ENCODE measurements at regions not wholly inside any gene's neighbourhood (a gene's known extent, or its start where the extent isn't known, plus 50 kb on each side); places are given as distances from the start of the nearest gene placed in this dataset.

DNA sequence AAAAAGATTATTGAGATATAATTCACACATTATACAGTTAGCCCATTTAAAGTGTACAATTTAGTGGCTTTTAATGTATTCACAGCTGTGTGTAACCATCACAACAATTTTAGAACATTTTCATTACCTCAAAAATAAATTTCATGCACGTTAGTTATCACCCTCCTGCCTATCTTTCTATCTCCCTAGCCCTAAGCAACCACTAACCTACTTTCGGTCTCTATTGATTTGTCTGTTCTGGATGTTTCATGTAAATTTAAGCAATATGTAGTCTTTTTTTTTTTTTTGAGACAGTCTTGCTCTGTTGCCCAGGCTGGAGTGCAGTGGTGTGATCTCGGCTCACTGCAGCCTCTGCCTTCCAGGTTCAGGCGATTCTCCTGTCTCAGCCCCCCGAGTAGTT lies 439.4 kb downstream of the PCNX1 start:
- TF ChIP-seq POLR2A (IDR thresholded peaks at IDR 0.05; ENCODE audit: low read length), result no peak
- TF ChIP-seq GATA1 (IDR thresholded peaks at IDR 0.05; ENCODE audit: low read depth, low read length), result no peak

Measured in erythroblast (primary cell).